HL-60 (cell line): ENCODE measurements at regions not wholly inside any gene's neighbourhood (a gene's known extent, or its start where the extent isn't known, plus 50 kb on each side); places are given as distances from the start of the nearest gene placed in this dataset.

Source experiments
- GABPA ChIP-seq: IDR thresholded peaks from 2 replicates; pipeline ENCODE4 v1.6.1; 2012; ENCODE audit warnings: low read depth
- POLR2AphosphoS5 ChIP-seq: IDR thresholded peaks from 2 replicates; pipeline ENCODE4 v1.6.1; 2012; ENCODE audit warnings: low read depth
- TF ChIP-seq, protein P1 (sequence below): IDR thresholded peaks from one replicate; pipeline ENCODE4 v1.5.1; 2011; ENCODE audit warnings: low read length, control low read depth, inconsistent platforms; ENCODE audit not compliant: insufficient read depth

- TF ChIP-seq, protein P1, sequence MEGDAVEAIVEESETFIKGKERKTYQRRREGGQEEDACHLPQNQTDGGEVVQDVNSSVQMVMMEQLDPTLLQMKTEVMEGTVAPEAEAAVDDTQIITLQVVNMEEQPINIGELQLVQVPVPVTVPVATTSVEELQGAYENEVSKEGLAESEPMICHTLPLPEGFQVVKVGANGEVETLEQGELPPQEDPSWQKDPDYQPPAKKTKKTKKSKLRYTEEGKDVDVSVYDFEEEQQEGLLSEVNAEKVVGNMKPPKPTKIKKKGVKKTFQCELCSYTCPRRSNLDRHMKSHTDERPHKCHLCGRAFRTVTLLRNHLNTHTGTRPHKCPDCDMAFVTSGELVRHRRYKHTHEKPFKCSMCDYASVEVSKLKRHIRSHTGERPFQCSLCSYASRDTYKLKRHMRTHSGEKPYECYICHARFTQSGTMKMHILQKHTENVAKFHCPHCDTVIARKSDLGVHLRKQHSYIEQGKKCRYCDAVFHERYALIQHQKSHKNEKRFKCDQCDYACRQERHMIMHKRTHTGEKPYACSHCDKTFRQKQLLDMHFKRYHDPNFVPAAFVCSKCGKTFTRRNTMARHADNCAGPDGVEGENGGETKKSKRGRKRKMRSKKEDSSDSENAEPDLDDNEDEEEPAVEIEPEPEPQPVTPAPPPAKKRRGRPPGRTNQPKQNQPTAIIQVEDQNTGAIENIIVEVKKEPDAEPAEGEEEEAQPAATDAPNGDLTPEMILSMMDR: no peak
- TF ChIP-seq GABPA (no peak), POLR2AphosphoS5 (no peak)
These were observed 97.1 kb upstream of the CARD18 start for GRCh38 chr11:105236664-105237063.
